ENCODE measurements at regions not wholly inside any gene's neighbourhood (a gene's known extent, or its start where the extent isn't known, plus 50 kb on each side); places are given as distances from the start of the nearest gene placed in this dataset.
A peak's percentile ranks its signal among the peaks of the same experiment; 100 is the strongest.

DNA sequence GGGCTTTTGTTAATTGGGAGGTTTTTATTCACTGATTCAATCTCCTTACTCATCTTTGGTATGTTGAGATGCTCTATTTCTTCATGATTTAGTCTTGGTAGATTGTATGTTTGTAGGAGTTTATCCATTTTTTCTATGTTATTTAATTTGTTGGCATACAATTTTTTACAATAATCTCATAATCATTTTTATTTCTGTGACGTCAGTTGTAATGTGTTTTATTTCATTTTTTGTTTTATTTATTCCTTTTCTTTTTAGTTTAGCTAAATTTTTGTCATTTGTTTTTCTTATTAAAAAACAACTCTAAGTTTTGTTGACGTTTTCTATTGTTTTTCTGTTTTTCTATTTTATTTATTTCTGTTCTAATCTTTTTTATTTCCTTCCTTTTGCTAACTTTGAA, 389.8 kb downstream of the HS3ST3B1 start:
- H3K27ac ChIP-seq (ENCODE audit: low read depth, low read length): no peak overlapping the region
- no peak overlapping the region for H3K4me2 ChIP-seq (ENCODE audit: low read length)
- H2AK5ac ChIP-seq (ENCODE audit: low read length): no peak overlapping the region
- H4K91ac ChIP-seq (ENCODE audit: low read depth, low read length): no peak overlapping the region
- H3K14ac ChIP-seq (ENCODE audit: low read length): no peak overlapping the region
- H2AFZ ChIP-seq (ENCODE audit: insufficient read depth, low read length, poor library complexity): no peak overlapping the region
- H3K4ac ChIP-seq (ENCODE audit: low read depth, low read length): no peak overlapping the region
- no peak overlapping the region for H2BK120ac ChIP-seq (ENCODE audit: insufficient read depth, low read length, poor library complexity)
- no peak for DNase-seq
- no peaks in the 10 kb centered on the region for H3K79me1 ChIP-seq (ENCODE audit: low read length)
- no peaks in the 10 kb centered on the region for H3K79me2 ChIP-seq (ENCODE audit: control insufficient read depth, insufficient read depth, low read length, poor library complexity)
- WGBS (ENCODE audit: extremely low coverage, insufficient coverage, insufficient read length): no CpG with 5 or more reads among the region's 2 CpGs
- H3K36me3 ChIP-seq (ENCODE audit: control insufficient read depth in 1 of 2, insufficient read depth in 2 of 2, low read length in 2 of 2): no peaks in the 10 kb centered on the region
- no peaks in the 10 kb centered on the region for H3K27me3 ChIP-seq (ENCODE audit: insufficient read depth, low read length)
- H4K8ac ChIP-seq (ENCODE audit: low read depth, low read length): no peak overlapping the region
- no peak overlapping the region for H2BK12ac ChIP-seq (ENCODE audit: low read length)
- no peak overlapping the region for H3K23ac ChIP-seq (ENCODE audit: low read length)
- no peaks in the 10 kb centered on the region for H3K9me3 ChIP-seq (ENCODE audit: insufficient read depth, low read depth, low read length)
- H3K4me3 ChIP-seq (ENCODE audit: low read depth, low read length): no peak overlapping the region
- H3K9ac ChIP-seq (ENCODE audit: low read length): no peak overlapping the region
- no peak overlapping the region for H4K12ac ChIP-seq (ENCODE audit: low read depth, low read length)
- H3K4me1 ChIP-seq (ENCODE audit: control insufficient read depth in 1 of 2, insufficient read depth in 2 of 2, low read length in 2 of 2): no peaks in the 10 kb centered on the region
- no peak overlapping the region for H2BK5ac ChIP-seq (ENCODE audit: low read depth, low read length, poor library complexity)
- no peak overlapping the region for H3K18ac ChIP-seq (ENCODE audit: low read length)

DNA sequence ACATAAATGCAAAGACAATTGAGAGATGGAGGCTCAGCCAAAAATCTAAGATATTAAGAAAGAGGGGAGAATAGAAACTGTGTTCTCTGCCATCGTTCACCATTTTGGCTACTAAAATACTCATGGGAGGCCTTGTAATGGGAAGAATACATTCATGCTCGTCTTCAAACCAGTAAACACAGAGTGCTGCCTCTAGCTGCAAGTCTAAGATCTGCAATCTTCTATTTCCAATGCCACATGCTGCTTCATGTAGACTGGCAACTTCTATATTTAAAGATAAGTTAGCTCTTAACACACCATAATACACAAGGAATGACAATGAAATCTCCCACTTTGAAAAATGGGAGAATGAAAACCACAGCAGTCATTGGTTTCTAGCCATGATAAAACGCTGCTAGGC, 387.3 kb downstream of the HS3ST3B1 start:
- Histone ChIP-seq H3K27me3 (ENCODE audit: insufficient read depth, low read length) (no peaks in the 10 kb centered on the region), H3K4ac (ENCODE audit: low read depth, low read length) (no peak overlapping the region), H4K8ac (ENCODE audit: low read depth, low read length) (no peak overlapping the region), H3K4me3 (ENCODE audit: low read depth, low read length) (no peak overlapping the region), H2BK5ac (ENCODE audit: low read depth, low read length, poor library complexity) (no peak overlapping the region), H3K4me2 (ENCODE audit: low read length) (no peak overlapping the region), H3K4me1 (ENCODE audit: control insufficient read depth in 1 of 2, insufficient read depth in 2 of 2, low read length in 2 of 2) (no peaks in the 10 kb centered on the region), H2BK12ac (ENCODE audit: low read length) (no peak overlapping the region), H4K12ac (ENCODE audit: low read depth, low read length) (no peak overlapping the region), H3K14ac (ENCODE audit: low read length) (no peak overlapping the region), H3K9me3 (ENCODE audit: insufficient read depth, low read depth, low read length) (no peaks in the 10 kb centered on the region), H3K79me1 (ENCODE audit: low read length) (no peaks in the 10 kb centered on the region), H3K36me3 (ENCODE audit: control insufficient read depth in 1 of 2, insufficient read depth in 2 of 2, low read length in 2 of 2) (no peaks in the 10 kb centered on the region), H3K27ac (ENCODE audit: low read depth, low read length) (no peak overlapping the region), H4K91ac (ENCODE audit: low read depth, low read length) (no peak overlapping the region), H2BK120ac (ENCODE audit: insufficient read depth, low read length, poor library complexity) (no peak overlapping the region), H3K23ac (ENCODE audit: low read length) (no peak overlapping the region), H3K79me2 (ENCODE audit: control insufficient read depth, insufficient read depth, low read length, poor library complexity) (no peaks in the 10 kb centered on the region), H2AK5ac (ENCODE audit: low read length) (no peak overlapping the region), H3K18ac (ENCODE audit: low read length) (no peak overlapping the region), H3K9ac (ENCODE audit: low read length) (no peak overlapping the region), H2AFZ (ENCODE audit: insufficient read depth, low read length, poor library complexity) (no peak overlapping the region)
- WGBS (ENCODE audit: extremely low coverage, insufficient coverage, insufficient read length): no CpG with 5 or more reads among the region's 3 CpGs
- peak in 1 of 2 donors; percentile 34 for DNase-seq

DNA sequence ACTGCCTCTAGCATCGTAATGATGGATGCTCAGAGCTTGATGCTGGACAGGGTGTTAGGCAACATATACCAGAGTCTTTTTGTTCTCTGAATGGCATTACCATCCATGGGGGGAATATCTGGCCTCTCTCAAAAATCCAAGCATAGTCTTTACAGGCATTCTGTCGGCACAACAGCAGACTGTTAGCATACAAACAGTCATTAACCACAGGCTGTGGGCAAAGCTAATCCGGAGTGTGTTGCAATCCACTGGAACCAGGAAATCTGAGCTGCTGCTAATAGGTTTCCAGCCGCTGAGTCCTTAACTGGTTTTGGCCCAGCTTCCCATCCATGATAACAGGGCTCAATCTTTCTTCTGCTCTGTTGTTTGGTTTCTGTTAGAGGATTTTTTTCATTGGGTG, 371.9 kb downstream of the HS3ST3B1 start:
- Histone ChIP-seq H3K23ac (ENCODE audit: low read length) (no peak overlapping the region), H3K9ac (ENCODE audit: low read length) (no peak overlapping the region), H3K4me1 (ENCODE audit: control insufficient read depth in 1 of 2, insufficient read depth in 2 of 2, low read length in 2 of 2) (no peaks in the 10 kb centered on the region), H3K79me1 (ENCODE audit: low read length) (no peaks in the 10 kb centered on the region), H3K4me3 (ENCODE audit: low read depth, low read length) (no peak overlapping the region), H2BK120ac (ENCODE audit: insufficient read depth, low read length, poor library complexity) (no peak overlapping the region), H3K9me3 (ENCODE audit: insufficient read depth, low read depth, low read length) (no peaks in the 10 kb centered on the region), H2BK5ac (ENCODE audit: low read depth, low read length, poor library complexity) (no peak overlapping the region), H2BK12ac (ENCODE audit: low read length) (no peak overlapping the region), H3K27ac (ENCODE audit: low read depth, low read length) (no peak overlapping the region), H2AFZ (ENCODE audit: insufficient read depth, low read length, poor library complexity) (no peak overlapping the region), H4K8ac (ENCODE audit: low read depth, low read length) (no peak overlapping the region), H3K27me3 (ENCODE audit: insufficient read depth, low read length) (no peaks in the 10 kb centered on the region), H3K36me3 (ENCODE audit: control insufficient read depth in 1 of 2, insufficient read depth in 2 of 2, low read length in 2 of 2) (no peaks in the 10 kb centered on the region), H3K14ac (ENCODE audit: low read length) (no peak overlapping the region), H3K4me2 (ENCODE audit: low read length) (no peak overlapping the region), H3K18ac (ENCODE audit: low read length) (no peak overlapping the region), H3K79me2 (ENCODE audit: control insufficient read depth, insufficient read depth, low read length, poor library complexity) (no peaks in the 10 kb centered on the region), H4K91ac (ENCODE audit: low read depth, low read length) (no peak overlapping the region), H2AK5ac (ENCODE audit: low read length) (no peak overlapping the region), H3K4ac (ENCODE audit: low read depth, low read length) (no peak overlapping the region), H4K12ac (ENCODE audit: low read depth, low read length) (no peak overlapping the region)
- DNase-seq: peak; percentile 3 to 25
- WGBS (ENCODE audit: extremely low coverage, insufficient coverage, insufficient read length): no CpG with 5 or more reads among the region's 4 CpGs

DNA sequence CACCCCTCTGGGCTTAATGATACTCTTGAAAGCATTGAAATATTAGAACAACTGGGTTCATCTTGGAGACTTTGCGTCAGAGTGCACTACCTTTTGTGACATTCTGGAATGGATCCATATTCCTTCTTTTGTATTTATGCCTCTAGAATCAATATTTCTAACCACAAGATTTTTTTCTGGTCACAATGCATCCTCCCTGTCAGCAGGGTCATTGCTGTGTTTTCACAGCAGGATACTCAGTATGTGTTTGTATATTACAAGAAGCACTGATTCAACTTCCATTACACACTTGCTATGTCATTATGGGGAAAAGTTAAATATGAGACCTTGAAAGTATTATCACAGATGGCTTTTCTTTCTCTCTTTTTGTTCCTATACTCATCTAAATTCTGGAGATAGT, 370.0 kb downstream of the HS3ST3B1 start:
- Histone ChIP-seq H3K4ac (ENCODE audit: low read depth, low read length) (no peak overlapping the region), H2BK120ac (ENCODE audit: insufficient read depth, low read length, poor library complexity) (no peak overlapping the region), H4K91ac (ENCODE audit: low read depth, low read length) (no peak overlapping the region), H4K8ac (ENCODE audit: low read depth, low read length) (no peak overlapping the region), H3K27me3 (ENCODE audit: insufficient read depth, low read length) (no peaks in the 10 kb centered on the region), H3K23ac (ENCODE audit: low read length) (no peak overlapping the region), H2AFZ (ENCODE audit: insufficient read depth, low read length, poor library complexity) (no peak overlapping the region), H2BK5ac (ENCODE audit: low read depth, low read length, poor library complexity) (no peak overlapping the region), H3K36me3 (ENCODE audit: control insufficient read depth in 1 of 2, insufficient read depth in 2 of 2, low read length in 2 of 2) (no peaks in the 10 kb centered on the region), H3K9me3 (ENCODE audit: insufficient read depth, low read depth, low read length) (no peaks in the 10 kb centered on the region), H3K4me3 (ENCODE audit: low read depth, low read length) (no peak overlapping the region), H3K18ac (ENCODE audit: low read length) (no peak overlapping the region), H2BK12ac (ENCODE audit: low read length) (no peak overlapping the region), H3K79me2 (ENCODE audit: control insufficient read depth, insufficient read depth, low read length, poor library complexity) (no peaks in the 10 kb centered on the region), H2AK5ac (ENCODE audit: low read length) (no peak overlapping the region), H3K14ac (ENCODE audit: low read length) (no peak overlapping the region), H4K12ac (ENCODE audit: low read depth, low read length) (no peak overlapping the region), H3K9ac (ENCODE audit: low read length) (no peak overlapping the region), H3K27ac (ENCODE audit: low read depth, low read length) (no peak overlapping the region), H3K4me2 (ENCODE audit: low read length) (no peak overlapping the region), H3K79me1 (ENCODE audit: low read length) (no peaks in the 10 kb centered on the region), H3K4me1 (ENCODE audit: control insufficient read depth in 1 of 2, insufficient read depth in 2 of 2, low read length in 2 of 2) (no peaks in the 10 kb centered on the region)
- WGBS (ENCODE audit: extremely low coverage, insufficient coverage, insufficient read length): no CpG with 5 or more reads among the region's 1 CpG
- DNase-seq: no peak
